Uterus (tissue), 2 donors: ENCODE measurements at regions not wholly inside any gene's neighbourhood (a gene's known extent, or its start where the extent isn't known, plus 50 kb on each side); places are given as distances from the start of the nearest gene placed in this dataset.

ENCODE experiments used
- POLR2A ChIP-seq, 2 donors: fragments of 450-650 bp; IDR thresholded peaks; one replicate each; pipeline ENCODE4 v1.6.1; 2016; ENCODE audit warnings: antibody characterized with exemption in 2 of 2, mild to moderate bottlenecking in 1 of 2, moderate library complexity in 1 of 2
- TF ChIP-seq, protein P1 (sequence below), 4 experiments: fragments of 200-600 bp in 2 of 4; fragments of 450-650 bp in 2 of 4; sonication (generic) in 2 of 4; IDR thresholded peaks; one replicate each; pipeline ENCODE4 v1.5.1; 2016 to 2019; ENCODE audit warnings: antibody characterized with exemption in 4 of 4, mild to moderate bottlenecking in 2 of 4, moderate library complexity in 1 of 4

DNA sequence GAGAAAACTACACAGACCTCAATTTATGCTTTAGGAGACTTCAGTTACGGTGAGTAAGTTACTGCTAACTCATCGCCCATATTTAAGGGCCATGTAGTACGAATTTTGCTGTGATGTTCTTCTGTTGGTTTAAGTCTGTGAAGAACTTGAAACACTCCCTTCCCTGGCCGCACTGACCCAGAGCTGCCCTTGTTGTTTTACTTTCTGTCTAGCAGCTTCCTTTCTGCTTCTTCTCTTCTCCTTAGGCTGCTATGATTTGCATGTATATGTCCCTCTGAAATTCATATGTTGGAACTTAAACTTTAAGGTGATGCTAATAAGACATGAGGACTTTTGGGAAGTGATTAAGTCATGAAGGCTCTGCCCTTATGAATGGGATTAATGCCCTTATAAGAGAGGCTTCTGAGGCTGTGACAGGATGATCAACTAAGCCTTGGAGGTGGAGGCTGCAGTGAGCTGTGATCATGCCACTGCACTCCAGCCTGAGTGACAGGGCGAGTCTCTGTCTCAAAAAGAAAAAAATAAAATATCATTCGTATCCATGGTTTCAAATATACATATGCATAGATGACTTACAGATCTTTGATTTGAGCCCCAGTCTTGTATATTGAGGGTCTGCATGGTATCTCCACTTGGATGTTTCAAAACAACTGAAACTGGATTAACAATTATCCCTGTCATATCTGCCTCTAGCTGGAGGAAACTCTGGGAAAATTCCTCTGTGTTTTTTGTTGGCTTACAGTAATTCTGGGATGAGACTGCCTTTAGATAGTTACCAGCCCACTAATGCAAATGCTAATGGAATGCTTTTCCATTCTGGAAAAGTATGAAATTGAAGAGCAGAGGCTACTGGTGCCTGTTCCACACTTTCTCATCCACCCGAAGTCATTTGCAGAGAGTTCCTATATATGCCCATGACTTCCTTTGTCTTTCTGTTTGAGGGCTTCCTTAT, 263.4 kb upstream of the ACTBL2 start:
- TF ChIP-seq, protein P1, sequence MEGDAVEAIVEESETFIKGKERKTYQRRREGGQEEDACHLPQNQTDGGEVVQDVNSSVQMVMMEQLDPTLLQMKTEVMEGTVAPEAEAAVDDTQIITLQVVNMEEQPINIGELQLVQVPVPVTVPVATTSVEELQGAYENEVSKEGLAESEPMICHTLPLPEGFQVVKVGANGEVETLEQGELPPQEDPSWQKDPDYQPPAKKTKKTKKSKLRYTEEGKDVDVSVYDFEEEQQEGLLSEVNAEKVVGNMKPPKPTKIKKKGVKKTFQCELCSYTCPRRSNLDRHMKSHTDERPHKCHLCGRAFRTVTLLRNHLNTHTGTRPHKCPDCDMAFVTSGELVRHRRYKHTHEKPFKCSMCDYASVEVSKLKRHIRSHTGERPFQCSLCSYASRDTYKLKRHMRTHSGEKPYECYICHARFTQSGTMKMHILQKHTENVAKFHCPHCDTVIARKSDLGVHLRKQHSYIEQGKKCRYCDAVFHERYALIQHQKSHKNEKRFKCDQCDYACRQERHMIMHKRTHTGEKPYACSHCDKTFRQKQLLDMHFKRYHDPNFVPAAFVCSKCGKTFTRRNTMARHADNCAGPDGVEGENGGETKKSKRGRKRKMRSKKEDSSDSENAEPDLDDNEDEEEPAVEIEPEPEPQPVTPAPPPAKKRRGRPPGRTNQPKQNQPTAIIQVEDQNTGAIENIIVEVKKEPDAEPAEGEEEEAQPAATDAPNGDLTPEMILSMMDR (IDR thresholded peaks at IDR 0.05) = no peak
- no peak for TF ChIP-seq POLR2A (IDR thresholded peaks at IDR 0.05)
